H1 (cell line): ENCODE measurements at regions not wholly inside any gene's neighbourhood (a gene's known extent, or its start where the extent isn't known, plus 50 kb on each side); places are given as distances from the start of the nearest gene placed in this dataset.

Experiments used
- CTCF ChIA-PET: fragments of 300-600 bp; sonication (Branson Sonifier 250); formaldehyde crosslinking; loops from one replicate; lab custom pipeline; 2021; ENCODE audit not compliant: partially characterized antibody; lab: Charles Lee
- POLR2A ChIA-PET: fragments of 300-600 bp; sonication (Branson Sonifier 250); formaldehyde crosslinking; loops from one replicate; lab custom pipeline; 2021; ENCODE audit warnings: inconsistent platforms; ENCODE audit not compliant: partially characterized antibody; lab: Charles Lee
- DNase-seq, 2 experiments: peaks; one replicate each; pipeline versions ENCODE4 v3.0.0 to v3.0.0-alpha.2; 2010 to 2022; ENCODE audit warnings: low spot score in 2 of 2, low read depth in 1 of 2, mixed read lengths in 1 of 2
- FAIRE-seq: peaks from 2 replicates; lab custom pipeline; 2011; peaks lifted over from hg19 to GRCh38; lab: Jason Lieb, UNC
- H2AFZ ChIP-seq: 2 replicates; pipeline ENCODE4 v1.8.1; 2012; ENCODE audit warnings: low read length, inconsistent platforms
- H2AK5ac ChIP-seq: 2 replicates; pipeline ENCODE4 v1.6.1; 2013; ENCODE audit warnings: low read depth, low read length
- H2BK120ac ChIP-seq: replicated peaks from 2 replicates; pipeline ENCODE3; 2013; ENCODE audit warnings: low read depth, low read length, inconsistent platforms
- H2BK12ac ChIP-seq: 2 replicates; pipeline ENCODE4 v1.6.1; 2013; ENCODE audit warnings: low read depth, low read length
- H2BK15ac ChIP-seq: 2 replicates; pipeline ENCODE4 v1.6.1; 2013; ENCODE audit warnings: low read length
- H2BK20ac ChIP-seq: 2 replicates; pipeline ENCODE4 v1.6.1; 2013; ENCODE audit warnings: low read length
- H2BK5ac ChIP-seq: 2 replicates; pipeline ENCODE4 v1.6.1; 2013; ENCODE audit warnings: low read depth, low read length
- H3K14ac ChIP-seq: 2 replicates; pipeline ENCODE4 v1.6.1; 2013; ENCODE audit warnings: inconsistent platforms; ENCODE audit not compliant: insufficient read length
- H3K18ac ChIP-seq: 2 replicates; pipeline ENCODE4 v1.6.1; 2013; ENCODE audit warnings: low read length; ENCODE audit errors: extremely low read depth
- H3K23ac ChIP-seq: 2 replicates; pipeline ENCODE4 v1.6.1; 2013; ENCODE audit warnings: inconsistent platforms; ENCODE audit not compliant: insufficient read length
- H3K23me2 ChIP-seq: 2 replicates; pipeline ENCODE4 v1.6.1; 2013; ENCODE audit warnings: low read depth, low read length
- H3K27ac ChIP-seq: 2 replicates; pipeline ENCODE4 v1.6.1; 2011; ENCODE audit warnings: low read depth, low read length, inconsistent platforms
- H3K27me3 ChIP-seq, 4 experiments: replicated peaks in 1 of 4; 1 replicate in 1 of 4; 2 replicates in 3 of 4; pipeline versions ENCODE4 v1.6.1 to v1.8.1; 2011 to 2013; ENCODE audit warnings: low read length in 3 of 4, mild to moderate bottlenecking in 3 of 4, inconsistent platforms in 2 of 4, mixed read lengths in 2 of 4, moderate library complexity in 1 of 4; ENCODE audit not compliant: control insufficient read depth in 3 of 4, insufficient read depth in 3 of 4; ENCODE audit errors: extremely low read depth in 1 of 4
- H3K36me3 ChIP-seq, 4 experiments: 2 replicates each; pipeline versions ENCODE4 v1.6.1 to v1.8.1; 2011 to 2013; ENCODE audit warnings: mild to moderate bottlenecking in 4 of 4, low read length in 3 of 4, moderate library complexity in 2 of 4, control low read depth in 1 of 4, inconsistent platforms in 1 of 4; ENCODE audit not compliant: insufficient read depth in 4 of 4, control insufficient read depth in 2 of 4
- H3K4ac ChIP-seq: replicated peaks from 2 replicates; pipeline ENCODE3; 2013; ENCODE audit warnings: low read length, low read depth, mixed read lengths, inconsistent platforms; ENCODE audit not compliant: insufficient read length
- H3K4me1 ChIP-seq, 4 experiments: replicated peaks in 1 of 4; 1 replicate in 1 of 4; 2 replicates in 3 of 4; pipeline versions ENCODE4 v1.6.1 to v1.8.1; 2011 to 2013; ENCODE audit warnings: low read length in 3 of 4, inconsistent platforms in 2 of 4, mixed read lengths in 1 of 4; ENCODE audit not compliant: insufficient read depth in 4 of 4, control insufficient read depth in 3 of 4
- H3K4me2 ChIP-seq, 2 experiments: 2 replicates each; pipeline versions ENCODE4 v1.6.1 to v1.8.1; 2011 to 2013; ENCODE audit warnings: low read depth in 2 of 2, low read length in 2 of 2, control low read depth in 1 of 2, inconsistent platforms in 1 of 2, mild to moderate bottlenecking in 1 of 2; ENCODE audit not compliant: insufficient read depth in 1 of 2
- H3K4me3 ChIP-seq, 4 experiments: fragments of 200-600, 300-600 bp in 1 of 4; sonication (generic), shearing (Covaris generic), sonication (Bioruptor Twin) in 1 of 4; 2 replicates each; pipeline versions ENCODE4 v1.5.1 to v1.8.1; 2011 to 2016; ENCODE audit warnings: low read length in 4 of 4, low read depth in 3 of 4, control low read depth in 2 of 4, inconsistent platforms in 2 of 4, mild to moderate bottlenecking in 2 of 4, mixed read lengths in 1 of 4, moderate library complexity in 1 of 4; ENCODE audit not compliant: insufficient read depth in 2 of 4; ENCODE audit errors: extremely low read depth in 1 of 4
- H3K56ac ChIP-seq: replicated peaks from 2 replicates; pipeline ENCODE3; 2013; ENCODE audit warnings: low read depth, mild to moderate bottlenecking, mixed read lengths, low read length, inconsistent platforms; ENCODE audit not compliant: insufficient read length
- H3K79me1 ChIP-seq: 2 replicates; pipeline ENCODE4 v1.6.1; 2013; ENCODE audit warnings: low read depth, low read length, control low read depth
- H3K79me2 ChIP-seq, 2 experiments: 2 replicates each; pipeline versions ENCODE4 v1.6.1 to v1.8.1; 2012 to 2013; ENCODE audit warnings: low read length in 2 of 2, mild to moderate bottlenecking in 2 of 2, inconsistent platforms in 1 of 2; ENCODE audit not compliant: insufficient read depth in 2 of 2, control insufficient read depth in 1 of 2
- H3K9ac ChIP-seq, 4 experiments: replicated peaks in 1 of 4; 1 replicate in 1 of 4; 2 replicates in 3 of 4; pipeline versions ENCODE4 v1.6.1 to v1.8.1; 2011 to 2013; ENCODE audit warnings: low read depth in 3 of 4, low read length in 3 of 4, control low read depth in 2 of 4, mild to moderate bottlenecking in 2 of 4, moderate library complexity in 2 of 4, inconsistent platforms in 1 of 4; ENCODE audit errors: extremely low read depth in 1 of 4
- H3K9me3 ChIP-seq, 2 experiments: 2 replicates each; pipeline versions ENCODE4 v1.6.1 to v1.8.1; 2012 to 2013; ENCODE audit warnings: mild to moderate bottlenecking in 2 of 2, moderate library complexity in 2 of 2, control low read depth in 1 of 2, inconsistent platforms in 1 of 2, low read depth in 1 of 2, low read length in 1 of 2, mixed read lengths in 1 of 2; ENCODE audit not compliant: insufficient read depth in 2 of 2
- H4K20me1 ChIP-seq, 2 experiments: replicated peaks in 1 of 2; 2 replicates each; pipeline versions ENCODE3 to v1.8.1; 2011 to 2013; ENCODE audit warnings: inconsistent platforms in 2 of 2, low read length in 2 of 2, mild to moderate bottlenecking in 1 of 2; ENCODE audit not compliant: insufficient read depth in 2 of 2, control insufficient read depth in 1 of 2
- H4K5ac ChIP-seq: 2 replicates; pipeline ENCODE4 v1.6.1; 2013; ENCODE audit warnings: low read length, low read depth, mixed read lengths, inconsistent platforms; ENCODE audit not compliant: insufficient read length
- H4K8ac ChIP-seq: 2 replicates; pipeline ENCODE4 v1.8.0; 2013; ENCODE audit warnings: mild to moderate bottlenecking, moderate library complexity, low read length, inconsistent platforms; ENCODE audit not compliant: insufficient read depth; ENCODE audit errors: extremely low read depth
- H4K91ac ChIP-seq: replicated peaks from 2 replicates; pipeline ENCODE3; 2013; ENCODE audit warnings: low read length, mixed read lengths, inconsistent platforms; ENCODE audit not compliant: insufficient read length
- EP300 ChIP-seq, 2 experiments: IDR thresholded peaks; 1 replicate in 1 of 2; 2 replicates in 1 of 2; pipeline ENCODE4 v1.6.1; 2011 to 2012; ENCODE audit warnings: low read depth in 2 of 2, low read length in 2 of 2, mild to moderate bottlenecking in 2 of 2, borderline replicate concordance in 1 of 2, inconsistent platforms in 1 of 2, moderate library complexity in 1 of 2
- RAD21 ChIP-seq, 2 experiments: IDR thresholded peaks in 1 of 2; conservative IDR thresholded peaks in 1 of 2; 2 replicates each; pipeline ENCODE4 v1.6.1; 2011; ENCODE audit warnings: low read depth in 2 of 2, low read length in 2 of 2, improper control_type of control experiment in 1 of 2, inconsistent platforms in 1 of 2, mild to moderate bottlenecking in 1 of 2, moderate library complexity in 1 of 2
- RNF2 ChIP-seq: fragments of 200-900, 300-1000 bp; sonication (generic); IDR thresholded peaks from 2 replicates; pipeline ENCODE4 v1.7.1; 2016; ENCODE audit warnings: borderline replicate concordance, low read depth, mild to moderate bottlenecking, antibody characterized with exemption, low read length; ENCODE audit not compliant: poor library complexity, severe bottlenecking; ENCODE audit errors: missing control alignments
- WGBS, 2 experiments: shearing (Covaris generic) in 1 of 2; methylation state at CpG; one replicate each; pipeline versions ENCODE4 v1.1.6 to v1.1.7; 2013 to 2015; ENCODE audit warnings: low lambda C conversion rate in 2 of 2, mixed read lengths in 2 of 2, inconsistent platforms in 1 of 2, low coverage in 1 of 2, missing lambda C conversion rate in 1 of 2; ENCODE audit not compliant: insufficient replicate concordance in 2 of 2, insufficient coverage in 1 of 2, insufficient read length in 1 of 2; ENCODE audit errors: extremely low coverage in 1 of 2, missing lambda C conversion rate in 1 of 2; 5-methylcytosine and 5-hydroxymethylcytosine counted together
- TF ChIP-seq, protein P1 (sequence below), 3 experiments: IDR thresholded peaks; 1 replicate in 2 of 3; 2 replicates in 1 of 3; pipeline versions ENCODE4 v1.5.1 to v1.6.1; 2011; ENCODE audit warnings: low read length in 3 of 3, mild to moderate bottlenecking in 3 of 3, inconsistent platforms in 2 of 3, low read depth in 1 of 3, moderate library complexity in 1 of 3; ENCODE audit not compliant: insufficient read depth in 1 of 3; ENCODE audit errors: control extremely low read depth in 1 of 3

DNA sequence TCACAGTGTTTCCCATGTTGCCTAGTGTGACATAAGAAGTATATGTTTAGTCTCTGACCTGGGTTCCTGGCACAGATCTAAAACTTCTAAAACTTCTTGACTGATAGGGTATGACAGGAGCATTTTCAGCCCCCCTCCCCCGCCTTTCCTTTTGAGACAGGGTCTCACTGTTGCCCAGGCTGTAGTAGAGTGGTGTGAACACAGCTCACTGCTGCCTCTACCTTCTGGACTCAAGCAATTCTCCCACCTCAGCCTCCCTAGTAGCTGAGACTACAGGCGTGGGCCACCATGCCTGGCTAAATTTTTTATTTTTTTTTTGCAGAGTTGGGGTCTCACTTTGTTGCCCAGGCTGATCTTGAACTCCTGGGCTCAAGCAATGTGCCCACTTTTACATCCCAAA, 421.1 kb upstream of the RGS6 start:
- Histone ChIP-seq H4K8ac (no peak overlapping the region), H3K27ac (no peak overlapping the region), H3K23me2 (no peaks in the 10 kb centered on the region), H3K23ac (no peak overlapping the region), H3K9me3 (no peaks in the 10 kb centered on the region), H2BK5ac (no peak overlapping the region), H2BK120ac (no peak overlapping the region), H3K27me3 (no peaks in the 10 kb centered on the region; a peak in 1 of 7 replicates), H2AFZ (no peak overlapping the region), H3K79me2 (peaks cover 0 to 25% of the 10 kb centered on the region in 2 experiments; a peak in 2 of 4 replicates), H2BK12ac (no peak overlapping the region), H3K36me3 (peaks cover 0 to 4% (median 2%) of the 10 kb centered on the region in 4 experiments; a peak in 2 of 8 replicates), H3K18ac (no peak overlapping the region), H3K4me1 (peaks cover 0 to 3% (median 0%) of the 10 kb centered on the region in 4 experiments; a peak in 4 of 7 replicates), H3K14ac (no peak overlapping the region), H2BK20ac (no peak overlapping the region), H3K9ac (no peak overlapping the region), H3K4me3 (no peak overlapping the region), H3K4me2 (no peak overlapping the region), H4K91ac (no peak overlapping the region), H2AK5ac (no peak overlapping the region), H3K56ac (no peak overlapping the region), H3K4ac (no peak overlapping the region), H4K5ac (no peak overlapping the region), H4K20me1 (no peaks in the 10 kb centered on the region), H3K79me1 (peaks cover 5% of the 10 kb centered on the region; the same call in 1 of the 2 replicates), H2BK15ac (no peak overlapping the region)
- WGBS, 2 experiments = 85% methylated on average over 2 of the region's 2 CpGs; no CpG with 5 or more reads in 1 of the 2 experiments
- ChIA-PET POLR2A (no interaction called here), CTCF (interaction anchor here (0.6 to 2.1 kb wide), 5 partner anchors 8 to 371 kb away, joined by 3 to 8 read pairs (median 4); no protein-coding TSS in a partner anchor)
- TF ChIP-seq RNF2 (no peak), RAD21 (IDR thresholded peaks at IDR 0.05 in 1 of 2, conservative IDR thresholded peaks at IDR 0.05 in 1 of 2; ENCODE audit: low read depth in 2 of 2, low read length in 2 of 2) (peak; percentile 32 to 33), EP300 (IDR thresholded peaks at IDR 0.05; ENCODE audit: borderline replicate concordance in 1 of 2, low read depth in 2 of 2, low read length in 2 of 2) (no peak)
- TF ChIP-seq, protein P1, sequence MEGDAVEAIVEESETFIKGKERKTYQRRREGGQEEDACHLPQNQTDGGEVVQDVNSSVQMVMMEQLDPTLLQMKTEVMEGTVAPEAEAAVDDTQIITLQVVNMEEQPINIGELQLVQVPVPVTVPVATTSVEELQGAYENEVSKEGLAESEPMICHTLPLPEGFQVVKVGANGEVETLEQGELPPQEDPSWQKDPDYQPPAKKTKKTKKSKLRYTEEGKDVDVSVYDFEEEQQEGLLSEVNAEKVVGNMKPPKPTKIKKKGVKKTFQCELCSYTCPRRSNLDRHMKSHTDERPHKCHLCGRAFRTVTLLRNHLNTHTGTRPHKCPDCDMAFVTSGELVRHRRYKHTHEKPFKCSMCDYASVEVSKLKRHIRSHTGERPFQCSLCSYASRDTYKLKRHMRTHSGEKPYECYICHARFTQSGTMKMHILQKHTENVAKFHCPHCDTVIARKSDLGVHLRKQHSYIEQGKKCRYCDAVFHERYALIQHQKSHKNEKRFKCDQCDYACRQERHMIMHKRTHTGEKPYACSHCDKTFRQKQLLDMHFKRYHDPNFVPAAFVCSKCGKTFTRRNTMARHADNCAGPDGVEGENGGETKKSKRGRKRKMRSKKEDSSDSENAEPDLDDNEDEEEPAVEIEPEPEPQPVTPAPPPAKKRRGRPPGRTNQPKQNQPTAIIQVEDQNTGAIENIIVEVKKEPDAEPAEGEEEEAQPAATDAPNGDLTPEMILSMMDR (IDR thresholded peaks at IDR 0.05; ENCODE audit: control extremely low read depth in 1 of 3, insufficient read depth in 1 of 3, low read depth in 1 of 3, low read length in 3 of 3) = peak in 1 of 3 experiments; percentile 13; a peak in 1 of 4 replicates
- FAIRE-seq = no peak
- DNase-seq = no peak
